ENCODE measurements at regions not wholly inside any gene's neighbourhood (a gene's known extent, or its start where the extent isn't known, plus 50 kb on each side); places are given as distances from the start of the nearest gene placed in this dataset.

DNA sequence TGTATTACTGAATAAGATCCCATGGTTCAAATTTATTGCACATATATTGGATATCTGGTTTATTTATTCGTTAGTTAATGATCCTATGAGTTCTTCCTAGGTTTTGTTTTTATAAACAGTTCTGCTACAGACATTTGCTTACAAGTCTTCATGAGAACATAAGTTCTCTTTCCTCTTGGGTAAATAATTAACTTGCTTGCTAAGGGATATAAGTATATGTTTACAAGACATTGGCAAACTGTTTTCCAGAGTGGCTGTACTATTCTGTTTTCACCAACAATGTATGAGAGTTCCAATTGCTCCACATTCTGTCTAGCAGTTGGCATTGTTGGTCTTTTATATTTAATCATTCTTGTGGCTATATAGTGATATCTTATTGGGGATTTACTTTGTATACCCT, 341.8 kb upstream of the GBE1 start:
- TF ChIP-seq, protein P1, sequence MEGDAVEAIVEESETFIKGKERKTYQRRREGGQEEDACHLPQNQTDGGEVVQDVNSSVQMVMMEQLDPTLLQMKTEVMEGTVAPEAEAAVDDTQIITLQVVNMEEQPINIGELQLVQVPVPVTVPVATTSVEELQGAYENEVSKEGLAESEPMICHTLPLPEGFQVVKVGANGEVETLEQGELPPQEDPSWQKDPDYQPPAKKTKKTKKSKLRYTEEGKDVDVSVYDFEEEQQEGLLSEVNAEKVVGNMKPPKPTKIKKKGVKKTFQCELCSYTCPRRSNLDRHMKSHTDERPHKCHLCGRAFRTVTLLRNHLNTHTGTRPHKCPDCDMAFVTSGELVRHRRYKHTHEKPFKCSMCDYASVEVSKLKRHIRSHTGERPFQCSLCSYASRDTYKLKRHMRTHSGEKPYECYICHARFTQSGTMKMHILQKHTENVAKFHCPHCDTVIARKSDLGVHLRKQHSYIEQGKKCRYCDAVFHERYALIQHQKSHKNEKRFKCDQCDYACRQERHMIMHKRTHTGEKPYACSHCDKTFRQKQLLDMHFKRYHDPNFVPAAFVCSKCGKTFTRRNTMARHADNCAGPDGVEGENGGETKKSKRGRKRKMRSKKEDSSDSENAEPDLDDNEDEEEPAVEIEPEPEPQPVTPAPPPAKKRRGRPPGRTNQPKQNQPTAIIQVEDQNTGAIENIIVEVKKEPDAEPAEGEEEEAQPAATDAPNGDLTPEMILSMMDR (IDR thresholded peaks at IDR 0.05) = no peak
- no peak for TF ChIP-seq POLR2A (IDR thresholded peaks at IDR 0.05)

Measured in testis (tissue), 2 donors.